ENCODE measurements at regions not wholly inside any gene's neighbourhood (a gene's known extent, or its start where the extent isn't known, plus 50 kb on each side); places are given as distances from the start of the nearest gene placed in this dataset.
A peak's percentile ranks its signal among the peaks of the same experiment; 100 is the strongest.

GRCh38 chr5:124207118-124207517, 539.3 kb downstream of the ZNF608 start:
- DNase-seq (ENCODE audit: low read depth) = no peak
- H3K4me3 ChIP-seq (ENCODE audit: low read depth, low read length) = no peak overlapping the region
- TF ChIP-seq, protein P1, sequence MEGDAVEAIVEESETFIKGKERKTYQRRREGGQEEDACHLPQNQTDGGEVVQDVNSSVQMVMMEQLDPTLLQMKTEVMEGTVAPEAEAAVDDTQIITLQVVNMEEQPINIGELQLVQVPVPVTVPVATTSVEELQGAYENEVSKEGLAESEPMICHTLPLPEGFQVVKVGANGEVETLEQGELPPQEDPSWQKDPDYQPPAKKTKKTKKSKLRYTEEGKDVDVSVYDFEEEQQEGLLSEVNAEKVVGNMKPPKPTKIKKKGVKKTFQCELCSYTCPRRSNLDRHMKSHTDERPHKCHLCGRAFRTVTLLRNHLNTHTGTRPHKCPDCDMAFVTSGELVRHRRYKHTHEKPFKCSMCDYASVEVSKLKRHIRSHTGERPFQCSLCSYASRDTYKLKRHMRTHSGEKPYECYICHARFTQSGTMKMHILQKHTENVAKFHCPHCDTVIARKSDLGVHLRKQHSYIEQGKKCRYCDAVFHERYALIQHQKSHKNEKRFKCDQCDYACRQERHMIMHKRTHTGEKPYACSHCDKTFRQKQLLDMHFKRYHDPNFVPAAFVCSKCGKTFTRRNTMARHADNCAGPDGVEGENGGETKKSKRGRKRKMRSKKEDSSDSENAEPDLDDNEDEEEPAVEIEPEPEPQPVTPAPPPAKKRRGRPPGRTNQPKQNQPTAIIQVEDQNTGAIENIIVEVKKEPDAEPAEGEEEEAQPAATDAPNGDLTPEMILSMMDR (conservative IDR thresholded peaks at IDR 0.05; ENCODE audit: low read depth, low read length) = no peak

GRCh38 chr5:124206540-124206939, 539.9 kb downstream of the ZNF608 start:
- DNase-seq (ENCODE audit: low read depth) = no peak
- no peak overlapping the region for H3K4me3 ChIP-seq (ENCODE audit: low read depth, low read length)
- TF ChIP-seq, protein P1 (conservative IDR thresholded peaks at IDR 0.05; ENCODE audit: low read depth, low read length) = no peak

GRCh38 chr5:124203303-124203702, 543.1 kb downstream of the ZNF608 start:
- TF ChIP-seq, protein P1 (conservative IDR thresholded peaks at IDR 0.05; ENCODE audit: low read depth, low read length) = no peak
- no peak overlapping the region for H3K4me3 ChIP-seq (ENCODE audit: low read depth, low read length)
- DNase-seq (ENCODE audit: low read depth) = no peak

DNA sequence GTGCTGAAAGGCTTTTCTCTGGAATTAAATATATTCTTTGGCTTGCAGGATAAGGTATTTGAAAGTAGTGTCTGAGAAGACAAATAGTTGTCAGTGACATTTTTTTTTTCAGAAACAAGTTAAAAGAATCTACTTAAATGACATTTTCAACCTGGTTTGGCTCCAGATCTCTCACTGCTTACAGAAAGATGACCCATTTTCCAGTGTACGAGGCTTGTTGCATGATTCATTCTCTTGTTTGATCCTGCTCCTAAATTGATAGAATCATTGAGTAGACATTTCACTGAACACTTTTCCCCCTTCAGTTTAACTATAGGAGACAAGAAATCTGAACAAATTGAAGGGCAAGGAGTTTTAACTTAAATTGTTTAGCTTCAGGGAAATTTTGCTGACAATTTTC, 546.1 kb downstream of the ZNF608 start:
- TF ChIP-seq, protein P1 (conservative IDR thresholded peaks at IDR 0.05; ENCODE audit: low read depth, low read length) = no peak
- no peak overlapping the region for H3K4me3 ChIP-seq (ENCODE audit: low read depth, low read length)
- DNase-seq (ENCODE audit: low read depth) = peak; percentile 19

DNA sequence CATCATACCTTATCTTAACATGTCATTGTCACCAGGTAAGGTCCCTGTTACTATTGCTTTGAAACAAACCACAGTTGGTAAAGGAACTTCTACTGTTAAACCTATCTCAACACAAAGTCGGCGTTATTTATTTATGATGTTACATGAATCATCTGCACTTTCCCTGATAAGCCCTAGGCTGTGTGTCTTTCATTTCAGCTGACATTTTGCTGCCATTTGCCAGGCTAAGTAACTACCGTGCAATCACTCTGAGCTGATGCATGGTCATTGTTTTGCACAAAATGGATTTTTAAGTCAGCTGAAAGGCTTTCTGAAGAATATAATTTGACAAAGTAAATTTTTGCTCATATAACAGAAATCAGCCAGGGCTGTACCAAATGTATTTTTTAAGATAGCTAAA, 546.5 kb downstream of the ZNF608 start:
- peak; percentile 9 for DNase-seq (ENCODE audit: low read depth)
- H3K4me3 ChIP-seq (ENCODE audit: low read depth, low read length) = no peak overlapping the region
- TF ChIP-seq, protein P1 (conservative IDR thresholded peaks at IDR 0.05; ENCODE audit: low read depth, low read length) = no peak

- TF ChIP-seq, protein P1 (conservative IDR thresholded peaks at IDR 0.05; ENCODE audit: low read depth, low read length) = no peak
- DNase-seq (ENCODE audit: low read depth) = no peak
- no peak overlapping the region for H3K4me3 ChIP-seq (ENCODE audit: low read depth, low read length)
Observed at GRCh38 chr5:124195411-124195810, 551.0 kb downstream of the ZNF608 start.

DNA sequence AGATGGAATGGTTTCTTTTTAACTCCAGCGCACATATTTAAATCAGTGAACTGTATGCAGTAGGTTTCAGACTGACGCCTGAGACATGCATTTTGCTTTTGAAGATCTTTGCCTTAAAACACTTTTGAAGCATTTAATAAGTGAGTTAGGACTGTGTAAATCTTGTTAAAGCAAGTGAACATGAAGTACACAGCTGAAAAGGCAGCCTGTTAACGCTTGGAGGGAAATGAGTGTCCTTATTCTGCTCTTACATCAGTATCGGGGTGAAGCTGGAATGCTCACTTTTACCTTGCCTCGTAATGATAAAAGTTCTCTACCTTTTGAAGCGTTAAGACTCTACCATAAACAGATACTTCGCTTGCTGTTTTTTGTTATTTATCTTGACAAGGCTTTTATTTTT, 552.2 kb downstream of the ZNF608 start:
- no peak for DNase-seq (ENCODE audit: low read depth)
- TF ChIP-seq, protein P1 (conservative IDR thresholded peaks at IDR 0.05; ENCODE audit: low read depth, low read length) = no peak
- no peak overlapping the region for H3K4me3 ChIP-seq (ENCODE audit: low read depth, low read length)

Measured in choroid plexus epithelial cell (primary cell).